ENCODE measurements at regions not wholly inside any gene's neighbourhood (a gene's known extent, or its start where the extent isn't known, plus 50 kb on each side); places are given as distances from the start of the nearest gene placed in this dataset.

DNA sequence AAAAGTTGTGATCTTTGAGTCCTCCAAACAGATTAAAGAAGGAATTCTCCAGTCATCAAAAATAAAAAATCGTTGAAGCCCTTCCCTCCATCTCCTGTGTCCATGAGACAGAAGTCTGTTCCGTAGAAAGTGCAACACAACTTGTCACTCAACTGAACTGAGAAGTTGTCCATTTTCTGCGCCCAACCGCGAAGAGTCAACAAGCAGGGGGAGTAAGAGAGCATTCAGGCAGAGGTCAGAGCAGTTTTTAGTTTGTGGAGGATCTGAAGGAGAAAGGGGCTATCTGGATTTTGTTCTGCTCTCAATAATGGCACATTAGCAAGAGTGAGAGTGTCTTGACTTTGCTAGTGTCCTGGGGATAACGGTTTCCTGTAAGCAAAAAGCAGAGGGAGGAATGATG is 303.9 kb downstream of the ICE1 start:
- TF ChIP-seq, protein P1, sequence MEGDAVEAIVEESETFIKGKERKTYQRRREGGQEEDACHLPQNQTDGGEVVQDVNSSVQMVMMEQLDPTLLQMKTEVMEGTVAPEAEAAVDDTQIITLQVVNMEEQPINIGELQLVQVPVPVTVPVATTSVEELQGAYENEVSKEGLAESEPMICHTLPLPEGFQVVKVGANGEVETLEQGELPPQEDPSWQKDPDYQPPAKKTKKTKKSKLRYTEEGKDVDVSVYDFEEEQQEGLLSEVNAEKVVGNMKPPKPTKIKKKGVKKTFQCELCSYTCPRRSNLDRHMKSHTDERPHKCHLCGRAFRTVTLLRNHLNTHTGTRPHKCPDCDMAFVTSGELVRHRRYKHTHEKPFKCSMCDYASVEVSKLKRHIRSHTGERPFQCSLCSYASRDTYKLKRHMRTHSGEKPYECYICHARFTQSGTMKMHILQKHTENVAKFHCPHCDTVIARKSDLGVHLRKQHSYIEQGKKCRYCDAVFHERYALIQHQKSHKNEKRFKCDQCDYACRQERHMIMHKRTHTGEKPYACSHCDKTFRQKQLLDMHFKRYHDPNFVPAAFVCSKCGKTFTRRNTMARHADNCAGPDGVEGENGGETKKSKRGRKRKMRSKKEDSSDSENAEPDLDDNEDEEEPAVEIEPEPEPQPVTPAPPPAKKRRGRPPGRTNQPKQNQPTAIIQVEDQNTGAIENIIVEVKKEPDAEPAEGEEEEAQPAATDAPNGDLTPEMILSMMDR (IDR thresholded peaks at IDR 0.05; ENCODE audit: control insufficient read depth, extremely low read depth, insufficient read depth), result no peak
- no peak for DNase-seq (ENCODE audit: low read depth)
- H3K4me3 ChIP-seq (ENCODE audit: low read depth, low read length), result no peak overlapping the region

DNA sequence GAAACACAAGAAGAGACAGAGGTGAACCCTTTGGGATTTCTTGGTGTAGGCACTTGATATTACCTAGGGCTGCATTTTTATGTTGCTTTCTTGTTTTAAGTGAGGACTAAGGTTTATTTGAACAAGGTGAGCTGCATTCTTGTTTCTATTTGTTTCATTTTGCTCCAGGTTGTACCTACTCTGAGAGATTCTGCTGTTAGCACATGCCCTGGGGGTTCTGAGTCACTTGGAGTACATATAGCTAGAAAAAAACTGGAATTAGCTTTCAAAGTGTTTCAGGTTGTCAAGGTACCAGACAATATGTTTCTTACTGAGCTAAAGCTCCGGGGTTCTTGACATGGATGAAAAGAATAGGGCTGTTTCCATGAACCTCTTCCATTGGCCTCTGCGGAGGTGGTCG is 299.4 kb downstream of the ICE1 start:
- no peak for DNase-seq (ENCODE audit: low read depth)
- H3K4me3 ChIP-seq (ENCODE audit: low read depth, low read length), result no peak overlapping the region
- TF ChIP-seq, protein P1 (IDR thresholded peaks at IDR 0.05; ENCODE audit: control insufficient read depth, extremely low read depth, insufficient read depth), result no peak

DNA sequence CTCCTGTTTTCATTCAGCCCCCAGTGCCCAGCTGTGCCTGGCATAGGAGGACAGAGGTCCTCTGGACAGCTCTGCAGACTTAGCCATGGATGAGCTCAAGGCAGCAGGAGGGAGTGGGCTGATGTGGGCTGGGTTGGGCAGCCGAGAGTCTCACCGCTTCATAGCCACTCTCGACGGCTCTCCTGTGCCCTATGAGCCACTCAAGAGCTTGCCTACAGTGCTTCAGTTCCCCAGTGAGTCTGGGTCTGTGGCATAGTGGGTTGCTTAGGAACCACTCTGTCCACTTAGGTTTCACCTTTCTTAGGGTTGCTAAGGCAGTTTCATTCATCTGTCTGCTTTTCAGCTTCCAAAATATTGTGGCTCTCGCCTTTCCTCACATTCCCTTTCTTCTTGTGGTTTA is 296.8 kb downstream of the ICE1 start:
- TF ChIP-seq, protein P1 (IDR thresholded peaks at IDR 0.05; ENCODE audit: control insufficient read depth, extremely low read depth, insufficient read depth), result no peak

DNA sequence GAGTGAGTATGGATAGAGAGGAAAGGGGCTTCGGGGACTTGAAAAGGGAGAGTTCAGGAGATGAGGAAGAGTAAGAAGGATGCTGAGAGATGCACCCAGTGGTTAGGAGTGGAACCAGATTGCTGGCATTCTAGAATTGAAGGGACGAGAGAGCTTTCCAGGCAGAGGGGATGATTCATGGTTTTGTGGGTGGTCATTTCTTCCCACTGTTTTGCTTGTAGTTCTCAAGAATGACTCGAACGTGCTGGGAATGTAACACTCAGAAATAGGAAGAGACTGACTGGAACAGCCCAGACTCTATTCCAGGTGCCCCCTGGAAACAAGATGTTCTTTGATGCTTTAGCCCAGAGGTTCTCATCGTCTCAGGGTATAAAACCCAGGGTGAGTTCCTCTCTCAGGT is 294.2 kb downstream of the ICE1 start:
- no peak for DNase-seq (ENCODE audit: low read depth)
- TF ChIP-seq, protein P1 (IDR thresholded peaks at IDR 0.05; ENCODE audit: control insufficient read depth, extremely low read depth, insufficient read depth), result no peak
- no peak overlapping the region for H3K4me3 ChIP-seq (ENCODE audit: low read depth, low read length)

More for the DNA sequence above, 296.8 kb downstream of the ICE1 start:
- no peak for DNase-seq (ENCODE audit: low read depth)
- H3K4me3 ChIP-seq (ENCODE audit: low read depth, low read length), result no peak overlapping the region

DNA sequence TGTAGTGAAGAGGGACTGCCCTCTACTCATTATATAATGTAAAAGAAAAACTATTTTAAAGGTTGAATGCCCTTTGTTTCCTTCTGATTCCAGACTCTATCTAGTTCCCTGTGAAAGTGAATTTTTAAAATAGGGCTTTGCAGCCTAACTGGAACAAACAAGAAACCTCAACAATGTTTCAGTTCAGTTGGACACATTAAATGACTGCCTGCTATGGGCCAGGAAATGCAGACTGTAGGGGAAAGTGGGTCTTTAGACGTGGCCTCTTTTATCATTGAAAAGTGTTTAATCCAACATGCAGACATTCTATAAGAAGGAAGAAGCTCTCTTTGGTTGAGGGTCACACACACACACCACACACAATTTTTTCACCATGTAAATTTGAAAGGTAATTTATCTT is 289.1 kb downstream of the ICE1 start:
- TF ChIP-seq, protein P1 (IDR thresholded peaks at IDR 0.05; ENCODE audit: control insufficient read depth, extremely low read depth, insufficient read depth), result no peak
- DNase-seq (ENCODE audit: low read depth), result no peak
- H3K4me3 ChIP-seq (ENCODE audit: low read depth, low read length), result no peak overlapping the region

DNA sequence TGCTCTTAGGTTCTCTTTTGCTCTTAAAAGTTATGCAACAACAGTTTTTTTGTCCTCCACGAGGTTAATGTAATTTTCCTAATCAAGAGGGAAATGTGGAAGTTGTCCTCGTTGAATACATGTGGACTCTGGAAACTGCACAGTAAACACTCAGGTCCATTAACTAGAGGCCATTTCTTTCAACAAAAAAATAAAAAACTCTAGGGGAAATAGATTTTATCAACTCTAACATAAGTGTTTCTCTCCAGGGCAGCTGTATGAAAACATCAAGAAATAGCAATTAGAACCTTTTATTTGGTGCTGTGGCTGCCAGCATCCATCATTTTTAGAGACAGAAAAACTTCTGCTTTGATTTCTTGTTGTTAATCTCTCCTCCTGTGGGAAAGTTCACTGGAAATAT is 288.6 kb downstream of the ICE1 start:
- no peak for DNase-seq (ENCODE audit: low read depth)
- TF ChIP-seq, protein P1 (IDR thresholded peaks at IDR 0.05; ENCODE audit: control insufficient read depth, extremely low read depth, insufficient read depth), result no peak
- no peak overlapping the region for H3K4me3 ChIP-seq (ENCODE audit: low read depth, low read length)

DNA sequence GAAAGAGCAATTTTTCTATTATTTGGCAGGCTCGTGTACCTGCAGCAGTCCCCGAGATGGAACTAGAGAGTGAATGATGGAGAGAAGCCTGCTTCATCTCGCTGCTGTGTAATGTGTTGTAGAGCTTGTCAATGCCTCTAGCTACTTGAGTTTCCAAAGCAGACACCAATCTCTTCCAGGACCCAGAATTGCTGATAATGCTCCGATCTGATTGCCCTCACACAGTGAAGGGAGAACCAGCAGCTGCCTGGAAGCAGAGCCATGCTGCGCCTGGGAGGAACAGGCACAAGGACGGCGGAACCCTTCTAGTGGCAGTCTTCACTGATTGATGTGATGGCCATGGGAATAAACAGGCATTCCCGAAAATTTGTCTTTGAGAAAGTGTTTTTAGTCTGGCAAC is 288.0 kb downstream of the ICE1 start:
- H3K4me3 ChIP-seq (ENCODE audit: low read depth, low read length), result no peak overlapping the region
- TF ChIP-seq, protein P1 (IDR thresholded peaks at IDR 0.05; ENCODE audit: control insufficient read depth, extremely low read depth, insufficient read depth), result no peak
- DNase-seq (ENCODE audit: low read depth), result no peak
